ENCODE measurements at regions not wholly inside any gene's neighbourhood (a gene's known extent, or its start where the extent isn't known, plus 50 kb on each side); places are given as distances from the start of the nearest gene placed in this dataset.

- H3K27me3 ChIP-seq (ENCODE audit: insufficient read depth in 3 of 3, low read length in 2 of 3): peaks cover 0 to 4% (median 0%) of the 10 kb centered on the region in 3 donors
- DNase-seq (no peak), ATAC-seq (peak; percentile 71 to 81 (median 77))
- peaks cover 4% of the 10 kb centered on the region for H3K4me1 ChIP-seq
- intact Hi-C loops (cut with DNase I): loop anchor here in 1 of 2 donors (10.0 kb wide), 1 partner anchor 102 kb away; no protein-coding TSS in a partner anchor
- no peak overlapping the region for H3K4me3 ChIP-seq
- no peak for TF ChIP-seq CTCF (IDR thresholded peaks at IDR 0.05)
- no peaks in the 10 kb centered on the region for H3K9me3 ChIP-seq
- no peaks in the 10 kb centered on the region for H3K36me3 ChIP-seq (ENCODE audit: insufficient read depth in 1 of 2, low read depth in 1 of 2)
- H3K27ac ChIP-seq: no peak overlapping the region
These were observed 107.8 kb downstream of the EFNB1 start for GRCh38 chrX:68936608-68937007.

DNA sequence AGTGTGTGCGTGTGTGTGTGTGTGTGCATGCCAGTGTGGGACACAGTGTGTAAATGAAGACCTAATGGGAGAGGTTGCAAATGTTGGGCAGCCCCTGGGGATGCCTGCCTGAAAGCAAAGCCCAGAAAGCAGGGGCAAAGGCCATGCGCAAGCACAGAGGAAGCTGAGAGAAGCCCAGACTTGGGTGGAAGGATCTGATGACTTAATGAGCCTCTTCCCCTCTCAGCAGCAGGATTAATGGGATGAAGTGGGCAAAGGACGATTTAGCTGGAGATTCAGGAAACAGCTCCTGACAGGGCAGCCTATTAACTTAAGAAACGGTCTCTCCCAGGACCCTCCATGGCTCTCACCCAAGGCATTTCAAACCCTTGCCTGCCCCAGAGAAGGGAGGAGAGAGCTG is 107.3 kb downstream of the EFNB1 start:
- Histone ChIP-seq H3K36me3 (ENCODE audit: insufficient read depth in 1 of 2, low read depth in 1 of 2) (no peaks in the 10 kb centered on the region), H3K9me3 (no peaks in the 10 kb centered on the region), H3K4me1 (peaks cover 4% of the 10 kb centered on the region), H3K4me3 (no peak overlapping the region), H3K27ac (no peak overlapping the region), H3K27me3 (ENCODE audit: insufficient read depth in 3 of 3, low read length in 2 of 3) (peaks cover 0 to 4% (median 0%) of the 10 kb centered on the region in 3 donors)
- intact Hi-C loops (cut with DNase I): loop anchor here in 1 of 2 donors (10.0 kb wide), 1 partner anchor 101 kb away; no protein-coding TSS in a partner anchor
- no peak for DNase-seq
- TF ChIP-seq CTCF (IDR thresholded peaks at IDR 0.05): no peak
- WGBS, 3 donors: 73 to 85% (median 83%) methylated on average over 4 of the region's 4 CpGs
- ATAC-seq: no peak

DNA sequence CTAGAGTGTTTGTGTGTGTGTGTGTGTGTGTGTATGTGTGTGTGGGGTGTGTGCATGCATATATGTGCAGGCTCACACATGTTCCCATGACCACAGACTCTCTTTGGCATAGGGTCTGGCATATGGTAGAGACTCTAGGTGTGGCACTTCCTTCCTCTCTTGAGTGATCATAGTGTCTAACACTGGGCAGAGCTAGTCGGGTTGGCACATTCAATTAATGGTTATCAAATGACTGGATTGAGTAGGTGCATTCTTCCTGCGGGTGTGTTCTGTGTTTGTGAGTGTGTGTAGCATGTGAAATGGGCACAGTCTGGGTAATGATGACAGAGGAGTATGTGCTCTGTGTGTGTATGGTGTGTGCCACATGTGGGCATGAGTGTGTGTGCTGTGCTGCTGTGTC is 106.5 kb downstream of the EFNB1 start:
- WGBS, 3 donors: 24 to 49% (median 42%) methylated on average over 2 of the region's 2 CpGs
- Histone ChIP-seq H3K27ac (no peak overlapping the region), H3K4me1 (peaks cover 4% of the 10 kb centered on the region), H3K4me3 (no peak overlapping the region), H3K36me3 (ENCODE audit: insufficient read depth in 1 of 2, low read depth in 1 of 2) (no peaks in the 10 kb centered on the region), H3K27me3 (ENCODE audit: insufficient read depth in 3 of 3, low read length in 2 of 3) (peaks cover 0 to 4% (median 0%) of the 10 kb centered on the region in 3 donors), H3K9me3 (no peaks in the 10 kb centered on the region)
- DNase-seq: no peak
- no peak for ATAC-seq
- no peak for TF ChIP-seq CTCF (IDR thresholded peaks at IDR 0.05)
- intact Hi-C loops (cut with DNase I): loop anchor here in 1 of 2 donors (10.0 kb wide), 1 partner anchor 101 kb away; no protein-coding TSS in a partner anchor

- DNase-seq (no peak), ATAC-seq (no peak)
- no peaks in the 10 kb centered on the region for H3K9me3 ChIP-seq
- 71 to 91% (median 84%) methylated on average over 6 of the region's 6 CpGs for WGBS, 3 donors
- H3K36me3 ChIP-seq (ENCODE audit: insufficient read depth in 1 of 2, low read depth in 1 of 2): no peaks in the 10 kb centered on the region
- H3K27ac ChIP-seq: no peak overlapping the region
- H3K4me1 ChIP-seq: peaks cover 4% of the 10 kb centered on the region
- TF ChIP-seq CTCF (IDR thresholded peaks at IDR 0.05): no peak
- intact Hi-C loops (cut with DNase I): loop anchor here in 1 of 2 donors (10.0 kb wide), 1 partner anchor 100 kb away; no protein-coding TSS in a partner anchor
- peaks cover 0 to 4% (median 0%) of the 10 kb centered on the region in 3 donors for H3K27me3 ChIP-seq (ENCODE audit: insufficient read depth in 3 of 3, low read length in 2 of 3)
- no peak overlapping the region for H3K4me3 ChIP-seq
These were observed 106.1 kb downstream of the EFNB1 start for GRCh38 chrX:68934922-68935321.

DNA sequence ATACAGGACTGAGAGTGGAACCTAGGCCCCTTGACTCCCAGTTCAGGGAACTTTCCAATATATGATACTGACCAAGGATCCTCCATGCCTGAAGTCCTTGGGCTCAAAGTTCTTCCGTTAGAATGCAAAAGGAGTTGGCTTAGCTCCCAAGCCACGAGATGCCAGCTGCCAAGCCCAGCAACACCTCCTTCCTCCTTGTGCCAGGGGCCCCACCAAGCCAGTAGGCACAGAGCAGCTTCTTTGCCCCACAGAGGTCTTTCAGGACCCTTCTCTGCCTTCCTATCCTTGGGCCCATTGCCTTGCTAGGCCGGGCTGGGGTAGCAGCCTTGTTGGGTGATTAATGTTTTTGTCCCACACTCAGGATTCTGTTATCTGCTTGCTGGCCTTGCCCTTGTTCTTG is 105.6 kb downstream of the EFNB1 start:
- H3K9me3 ChIP-seq: no peaks in the 10 kb centered on the region
- 52 to 78% (median 52%) methylated on average over 3 of the region's 3 CpGs for WGBS, 3 donors
- no peak overlapping the region for H3K4me3 ChIP-seq
- DNase-seq (no peak), ATAC-seq (no peak)
- peaks cover 4% of the 10 kb centered on the region for H3K4me1 ChIP-seq
- peaks cover 0 to 4% (median 0%) of the 10 kb centered on the region in 3 donors for H3K27me3 ChIP-seq (ENCODE audit: insufficient read depth in 3 of 3, low read length in 2 of 3)
- no peaks in the 10 kb centered on the region for H3K36me3 ChIP-seq (ENCODE audit: insufficient read depth in 1 of 2, low read depth in 1 of 2)
- intact Hi-C loops (cut with DNase I): loop anchor here in 1 of 2 donors (10.0 kb wide), 1 partner anchor 100 kb away; no protein-coding TSS in a partner anchor
- H3K27ac ChIP-seq: no peak overlapping the region
- TF ChIP-seq CTCF (IDR thresholded peaks at IDR 0.05): no peak

Measured in psoas muscle (tissue), 7 donors.